Activated T-cell treated with anti-CD3 and anti-CD28 coated beads, Interleukin-2, amount 50 U/mL, for 48 hours (primary cell): ENCODE measurements at regions not wholly inside any gene's neighbourhood (a gene's known extent, or its start where the extent isn't known, plus 50 kb on each side); places are given as distances from the start of the nearest gene placed in this dataset.
"Not testable (repeated sequence)": the region's sequence is repeated elsewhere in the genome, so short reads cannot be mapped to it uniquely, and the experiment has no call there.

Experiments
- DNase-seq, 2 experiments: peaks; one replicate each; pipeline ENCODE4 v3.0.0-alpha.2; 2020

DNA sequence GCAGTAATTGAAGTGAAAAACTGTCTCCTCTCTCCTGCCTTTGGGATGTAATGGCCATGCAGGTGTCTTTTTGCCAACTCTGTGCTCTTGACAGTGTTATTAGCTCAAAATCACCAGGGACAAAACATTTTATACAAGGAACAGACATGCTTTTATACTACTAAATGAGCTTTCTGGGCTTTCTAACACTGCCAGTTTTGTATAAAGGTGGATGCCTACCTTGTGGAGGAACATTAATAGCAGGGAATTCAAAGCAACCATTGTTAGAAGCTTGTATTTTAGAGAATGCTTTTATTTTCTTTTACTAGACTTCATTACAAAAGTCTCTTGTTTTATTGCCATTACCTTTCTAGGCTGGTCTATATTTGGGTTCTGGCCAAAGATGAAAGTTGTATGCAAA, 54.7 kb upstream of the ARSJ start:
- DNase-seq, result no peak

- no peak for DNase-seq
These were observed 57.0 kb upstream of the ARSJ start for GRCh38 chr4:114036426-114036825.

GRCh38 chr4:114036864-114037263, 57.4 kb upstream of the ARSJ start:
- DNase-seq, result no peak

GRCh38 chr4:114037988-114038387, 58.5 kb upstream of the ARSJ start:
- DNase-seq, result no peak

- no peak for DNase-seq
These were observed 59.4 kb upstream of the ARSJ start for GRCh38 chr4:114038762-114039387.

GRCh38 chr4:114040319-114041116, 61.1 kb upstream of the ARSJ start:
- no peak for DNase-seq

DNA sequence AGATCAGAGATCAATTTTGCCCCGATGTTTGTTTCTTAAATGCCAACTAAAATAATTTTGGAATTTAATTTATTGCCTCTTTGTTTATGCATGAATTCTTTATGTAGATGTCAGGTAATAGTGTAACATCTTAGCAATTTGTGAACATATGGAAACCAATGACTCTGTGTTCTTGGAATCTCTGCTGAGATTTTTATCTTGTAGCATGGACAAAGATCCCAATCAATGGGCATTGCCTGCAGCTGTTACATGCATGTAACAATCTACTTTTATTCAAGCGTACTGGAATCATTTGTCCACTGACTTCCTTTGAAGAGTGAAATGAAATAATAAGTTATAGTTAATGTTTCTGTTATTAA, 61.6 kb upstream of the ARSJ start:
- DNase-seq, result no peak

- no peak for DNase-seq
These were observed 63.7 kb upstream of the ARSJ start for GRCh38 chr4:114043116-114043515.

- not testable (repeated sequence) for DNase-seq
These were observed 64.9 kb upstream of the ARSJ start for GRCh38 chr4:114044351-114044750.

- no peak for DNase-seq
These were observed 66.9 kb upstream of the ARSJ start for GRCh38 chr4:114046331-114046730.

GRCh38 chr4:114048154-114048553, 68.7 kb upstream of the ARSJ start:
- DNase-seq, result not testable (repeated sequence)

- DNase-seq, result no peak
These were observed 72.8 kb upstream of the ARSJ start for GRCh38 chr4:114052227-114052626.

DNA sequence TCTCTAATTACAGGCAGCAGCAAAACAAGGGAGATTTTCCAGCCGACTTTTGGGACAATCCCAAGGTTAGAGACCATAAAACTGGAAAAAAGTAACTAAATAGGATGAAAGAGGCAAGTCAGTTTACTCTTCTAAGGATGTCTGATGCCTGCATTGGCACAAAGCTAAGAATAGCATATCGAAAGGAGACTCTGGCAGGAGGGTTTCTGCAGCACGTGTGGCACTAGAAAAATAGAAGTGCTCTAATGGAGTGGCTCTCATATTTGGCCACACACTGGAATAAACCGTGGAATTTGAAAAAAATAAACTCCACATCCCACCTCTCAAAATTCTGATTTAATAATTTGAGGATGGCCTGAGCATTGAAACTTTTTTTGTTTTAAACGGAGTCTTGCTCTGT, 77.2 kb upstream of the ARSJ start:
- DNase-seq, result no peak

DNA sequence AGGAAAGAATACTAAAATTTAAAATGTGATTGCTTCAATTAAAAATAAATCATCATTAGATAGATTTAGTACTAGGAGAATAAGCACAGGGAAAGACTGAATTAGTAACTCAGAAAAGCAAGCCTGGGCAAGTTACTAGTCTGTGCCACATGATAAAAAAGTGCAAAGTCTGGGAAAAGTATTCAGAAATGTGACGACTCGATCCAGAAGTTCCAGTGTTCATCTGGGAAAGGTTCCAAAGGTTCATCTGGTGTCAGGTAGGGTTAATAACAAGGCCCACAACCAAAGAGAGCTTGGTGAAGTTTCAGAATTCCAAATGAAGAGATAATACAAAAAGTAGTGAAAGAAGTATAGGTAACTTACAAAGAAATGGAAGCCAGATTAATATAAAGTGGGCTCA, 78.3 kb upstream of the ARSJ start:
- no peak for DNase-seq

DNA sequence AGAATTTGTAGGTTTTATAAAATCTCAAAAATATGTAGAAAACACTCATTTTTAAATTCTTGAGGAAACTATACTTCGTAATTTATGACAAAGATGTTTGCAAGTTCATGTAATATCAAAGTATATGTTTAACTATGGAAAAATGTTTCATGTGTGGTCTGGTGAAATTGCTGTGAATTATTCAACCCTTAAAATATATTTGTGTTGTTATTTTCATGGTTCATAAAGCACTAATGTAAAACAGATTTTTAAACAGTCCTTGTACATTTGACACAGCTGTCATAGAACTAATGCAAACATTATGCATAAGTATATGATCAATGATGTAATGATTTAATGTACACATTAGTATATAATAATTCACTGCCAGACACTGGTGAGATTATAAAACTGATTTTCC, 83.1 kb upstream of the ARSJ start:
- no peak for DNase-seq

GRCh38 chr4:114072781-114073180, 93.3 kb upstream of the ARSJ start:
- DNase-seq, result no peak

- no peak for DNase-seq
These were observed 97.6 kb upstream of the ARSJ start for GRCh38 chr4:114076899-114077570.

DNA sequence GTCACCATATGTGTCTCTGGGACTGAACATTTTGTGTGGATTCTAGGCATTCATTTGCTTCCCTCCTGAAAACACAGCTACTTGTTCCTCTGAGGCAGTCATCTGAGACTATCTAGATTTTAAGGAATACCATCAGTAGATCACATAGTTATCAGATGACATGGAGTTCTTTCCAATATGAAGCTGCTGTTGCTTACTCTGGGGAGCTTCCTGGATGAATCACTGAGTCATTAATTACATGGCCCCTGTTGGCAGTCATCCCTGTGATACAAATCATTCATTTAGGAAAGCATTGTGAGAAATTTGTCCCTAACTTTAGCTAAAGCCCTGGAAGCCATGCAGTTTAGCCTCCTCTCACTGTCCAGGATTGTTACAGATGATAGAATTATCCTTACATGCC, 98.2 kb upstream of the ARSJ start:
- DNase-seq, result no peak

DNA sequence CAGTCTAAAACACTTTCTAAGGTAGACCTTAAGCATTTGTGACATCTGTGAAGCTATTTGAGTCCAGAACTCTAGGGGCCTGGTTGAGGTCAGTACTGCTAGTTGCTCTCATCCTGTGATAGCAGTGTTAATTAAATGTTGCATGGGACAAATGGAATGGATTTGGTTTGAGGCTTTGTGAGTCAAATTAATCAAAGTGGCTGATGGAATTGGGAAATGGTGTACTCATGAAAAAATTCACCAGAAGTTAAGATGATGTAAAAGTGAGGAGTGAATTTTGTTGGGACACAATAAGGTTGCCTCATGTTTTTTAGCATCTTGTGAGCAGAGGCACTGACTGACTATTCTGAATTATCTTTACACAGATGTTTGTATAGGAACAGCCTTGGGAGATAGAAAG, 99.2 kb upstream of the ARSJ start:
- DNase-seq, result no peak

DNA sequence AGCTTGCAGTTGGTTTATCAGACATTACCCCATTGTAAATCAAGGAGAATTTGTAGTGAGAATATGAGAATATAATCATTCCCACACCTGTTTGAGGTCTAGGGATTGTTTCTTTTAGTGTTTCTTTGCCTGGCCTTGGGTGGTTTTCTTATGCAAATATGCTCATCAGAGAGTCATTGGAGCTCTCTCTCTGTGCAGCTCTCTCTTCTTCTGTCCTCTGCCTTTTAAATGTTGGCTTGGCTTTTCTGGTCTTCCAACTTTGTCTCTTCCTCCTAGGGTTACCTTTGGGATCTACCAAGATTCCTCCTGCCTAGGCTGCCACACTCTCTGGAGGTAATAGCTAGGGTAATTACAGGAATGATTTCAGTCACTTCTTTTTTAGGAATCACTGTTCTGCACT, 102.3 kb upstream of the ARSJ start:
- no peak for DNase-seq

- no peak for DNase-seq
These were observed 102.9 kb upstream of the ARSJ start for GRCh38 chr4:114082348-114082747.

DNA sequence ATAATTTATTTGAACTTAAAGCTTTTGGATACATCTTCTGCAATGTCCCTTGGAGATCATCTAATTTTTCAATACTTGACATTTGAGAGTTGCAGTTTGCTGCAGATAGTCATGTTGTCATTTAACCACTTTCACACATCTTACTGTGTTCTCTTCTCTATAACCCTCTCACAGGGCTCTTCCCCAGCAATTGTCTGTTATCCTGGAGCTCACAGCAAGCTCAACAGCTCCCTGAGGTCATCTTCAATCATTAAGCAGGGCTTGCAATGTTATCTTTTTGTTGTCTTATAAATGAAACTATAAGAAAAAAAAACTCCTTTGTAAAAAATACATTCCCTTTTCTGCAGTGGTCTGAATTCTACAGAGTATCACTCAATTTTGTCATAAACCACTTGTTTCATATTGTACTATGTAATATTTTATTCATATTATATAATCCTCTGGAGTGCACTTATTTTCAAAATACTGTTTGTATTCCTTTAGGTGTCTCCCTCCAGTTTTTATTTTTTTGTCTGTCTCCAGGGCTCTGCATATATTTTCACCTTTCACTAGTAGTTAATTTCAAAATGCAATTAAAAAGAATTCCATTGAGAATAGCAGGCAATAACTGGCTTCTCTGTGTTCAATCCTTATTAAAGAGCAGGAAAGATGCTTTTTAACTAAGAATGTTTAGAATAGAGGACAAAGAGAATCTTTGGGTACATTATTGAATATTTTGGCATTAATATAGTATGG, 106.3 kb upstream of the ARSJ start:
- no peak for DNase-seq

- DNase-seq, result no peak
These were observed 108.3 kb upstream of the ARSJ start for GRCh38 chr4:114087596-114088230.
